Lung (tissue), 11 donors: ENCODE measurements at regions not wholly inside any gene's neighbourhood (a gene's known extent, or its start where the extent isn't known, plus 50 kb on each side); places are given as distances from the start of the nearest gene placed in this dataset.

ENCODE experiments used
- ATAC-seq: fragments of 200-7000 bp; cut with Tn5 transposase; one replicate; pipeline ENCODE4 v1.9.1; 2020; ENCODE audit warnings: moderate number of reproducible peaks; ENCODE audit not compliant: insufficient read depth, low FRiP score
- DNase-seq, 3 donors: peaks; one replicate each; pipeline ENCODE4 v3.0.0-alpha.2; 2013 to 2017
- H3K27ac ChIP-seq, 2 donors: one replicate each; pipeline ENCODE4 v1.5.1; 2013; ENCODE audit warnings: mild to moderate bottlenecking in 2 of 2, moderate library complexity in 2 of 2, control low read depth in 1 of 2, inconsistent platforms in 1 of 2, low read depth in 1 of 2, low read length in 1 of 2
- H3K27me3 ChIP-seq, 3 donors: one replicate each; pipeline ENCODE4 v1.5.1; 2013; ENCODE audit warnings: low read length in 2 of 3; ENCODE audit not compliant: control insufficient read depth in 3 of 3, insufficient read depth in 3 of 3
- H3K36me3 ChIP-seq, 4 donors: one replicate each; pipeline ENCODE4 v1.5.1; 2013; ENCODE audit warnings: low read length in 4 of 4, mild to moderate bottlenecking in 1 of 4, moderate library complexity in 1 of 4; ENCODE audit not compliant: control insufficient read depth in 4 of 4, insufficient read depth in 4 of 4
- H3K4me1 ChIP-seq, 5 donors: one replicate each; pipeline ENCODE4 v1.5.1; 2013; ENCODE audit warnings: low read length in 5 of 5, mild to moderate bottlenecking in 2 of 5, moderate library complexity in 1 of 5; ENCODE audit not compliant: control insufficient read depth in 5 of 5, insufficient read depth in 5 of 5
- H3K4me3 ChIP-seq: one replicate; pipeline ENCODE4 v1.5.1; 2013; ENCODE audit warnings: mild to moderate bottlenecking, control low read depth, moderate library complexity
- H3K9ac ChIP-seq, 2 donors: one replicate each; pipeline ENCODE4 v1.5.1; 2013; ENCODE audit warnings: low read length in 2 of 2, control low read depth in 1 of 2; ENCODE audit not compliant: insufficient read depth in 1 of 2
- H3K9me3 ChIP-seq, 4 donors: one replicate each; pipeline ENCODE4 v1.5.1; 2013; ENCODE audit warnings: low read length in 3 of 4, mild to moderate bottlenecking in 1 of 4, moderate library complexity in 1 of 4; ENCODE audit not compliant: control insufficient read depth in 4 of 4, insufficient read depth in 3 of 4
- WGBS, 2 donors: extraction: QIAGEN DNeasy Blood & Tissue Kit; methylation state at CpG; one replicate each; pipeline ENCODE4 v1.1.7; 2013; 5-methylcytosine and 5-hydroxymethylcytosine counted together
- TF ChIP-seq, protein P1 (sequence below): IDR thresholded peaks from 2 replicates; pipeline ENCODE4 v1.5.1; 2012; ENCODE audit warnings: mild to moderate bottlenecking; ENCODE audit errors: control extremely low read depth, extremely low read depth
- donor health status: control.
- donor health status: control.
- donor health status: Bipolar disorder and iron deficiency.
- donor health status: healthy.
- donor health status: DM: yes; HTN: yes; CAD: no.

GRCh38 chr2:59746291-59746690 lies 807.2 kb downstream of the BCL11A start:
- H3K9me3 ChIP-seq, result no peaks in the 10 kb centered on the region
- no peak for ATAC-seq
- TF ChIP-seq, protein P1, sequence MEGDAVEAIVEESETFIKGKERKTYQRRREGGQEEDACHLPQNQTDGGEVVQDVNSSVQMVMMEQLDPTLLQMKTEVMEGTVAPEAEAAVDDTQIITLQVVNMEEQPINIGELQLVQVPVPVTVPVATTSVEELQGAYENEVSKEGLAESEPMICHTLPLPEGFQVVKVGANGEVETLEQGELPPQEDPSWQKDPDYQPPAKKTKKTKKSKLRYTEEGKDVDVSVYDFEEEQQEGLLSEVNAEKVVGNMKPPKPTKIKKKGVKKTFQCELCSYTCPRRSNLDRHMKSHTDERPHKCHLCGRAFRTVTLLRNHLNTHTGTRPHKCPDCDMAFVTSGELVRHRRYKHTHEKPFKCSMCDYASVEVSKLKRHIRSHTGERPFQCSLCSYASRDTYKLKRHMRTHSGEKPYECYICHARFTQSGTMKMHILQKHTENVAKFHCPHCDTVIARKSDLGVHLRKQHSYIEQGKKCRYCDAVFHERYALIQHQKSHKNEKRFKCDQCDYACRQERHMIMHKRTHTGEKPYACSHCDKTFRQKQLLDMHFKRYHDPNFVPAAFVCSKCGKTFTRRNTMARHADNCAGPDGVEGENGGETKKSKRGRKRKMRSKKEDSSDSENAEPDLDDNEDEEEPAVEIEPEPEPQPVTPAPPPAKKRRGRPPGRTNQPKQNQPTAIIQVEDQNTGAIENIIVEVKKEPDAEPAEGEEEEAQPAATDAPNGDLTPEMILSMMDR, result no peak
- no peaks in the 10 kb centered on the region for H3K4me1 ChIP-seq
- WGBS, 2 donors, result 77 to 89% methylated on average over 1 of the region's 1 CpG
- no peak for DNase-seq
- no peak overlapping the region for H3K27ac ChIP-seq
- no peak overlapping the region for H3K4me3 ChIP-seq
- no peak overlapping the region for H3K9ac ChIP-seq
- no peaks in the 10 kb centered on the region for H3K27me3 ChIP-seq
- no peaks in the 10 kb centered on the region for H3K36me3 ChIP-seq

DNA sequence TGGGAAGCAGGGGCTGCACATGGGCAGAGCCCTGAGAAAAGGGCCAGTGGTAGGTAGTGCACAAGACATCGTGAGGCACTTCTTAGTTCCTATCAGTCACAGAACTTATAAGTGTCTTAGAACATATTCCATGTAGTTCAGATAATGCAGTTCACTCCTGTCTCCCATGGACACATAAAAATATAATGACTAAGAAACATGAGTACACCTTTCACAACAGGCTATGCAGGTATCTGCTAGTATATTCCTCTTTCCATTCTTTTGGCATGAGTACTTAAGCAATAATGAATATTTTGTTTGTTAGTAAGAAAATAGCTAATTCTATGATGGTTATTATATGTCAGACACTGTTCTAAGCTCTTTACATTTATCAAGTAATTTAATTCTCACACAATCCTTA lies 808.4 kb downstream of the BCL11A start:
- no peaks in the 10 kb centered on the region for H3K36me3 ChIP-seq
- ATAC-seq, result no peak
- 89 to 91% methylated on average over 1 of the region's 1 CpG for WGBS, 2 donors

GRCh38 chr2:59744436-59744835 lies 809.0 kb downstream of the BCL11A start:
- DNase-seq (no peak), ATAC-seq (no peak)
- TF ChIP-seq, protein P1, result no peak
- H3K36me3 ChIP-seq, result no peaks in the 10 kb centered on the region
- H3K9me3 ChIP-seq, result no peaks in the 10 kb centered on the region
- H3K4me3 ChIP-seq, result no peak overlapping the region
- WGBS, 2 donors, result 52 to 78% methylated on average over 1 of the region's 1 CpG
- H3K27ac ChIP-seq, result no peak overlapping the region
- no peaks in the 10 kb centered on the region for H3K27me3 ChIP-seq
- no peaks in the 10 kb centered on the region for H3K4me1 ChIP-seq
- H3K9ac ChIP-seq, result no peak overlapping the region

More for the DNA sequence above, 808.4 kb downstream of the BCL11A start:
- no peak for DNase-seq
- TF ChIP-seq, protein P1, result no peak
- H3K27ac ChIP-seq, result no peak overlapping the region
- no peak overlapping the region for H3K4me3 ChIP-seq
- H3K9me3 ChIP-seq, result no peaks in the 10 kb centered on the region
- no peak overlapping the region for H3K9ac ChIP-seq
- H3K4me1 ChIP-seq, result no peaks in the 10 kb centered on the region
- no peaks in the 10 kb centered on the region for H3K27me3 ChIP-seq

- no peak overlapping the region for H3K27ac ChIP-seq
- no peak overlapping the region for H3K4me3 ChIP-seq
- H3K9ac ChIP-seq, result no peak overlapping the region
- H3K9me3 ChIP-seq, result no peaks in the 10 kb centered on the region
- DNase-seq (no peak), ATAC-seq (no peak)
- WGBS, 2 donors, result 78 to 88% methylated on average over 3 of the region's 3 CpGs
- H3K27me3 ChIP-seq, result no peaks in the 10 kb centered on the region
- TF ChIP-seq, protein P1, result no peak
- H3K4me1 ChIP-seq, result no peaks in the 10 kb centered on the region
- no peaks in the 10 kb centered on the region for H3K36me3 ChIP-seq
Measured at GRCh38 chr2:59741840-59742239, 811.6 kb downstream of the BCL11A start.
